Thyroid gland (tissue), 4 donors: ENCODE measurements at regions not wholly inside any gene's neighbourhood (a gene's known extent, or its start where the extent isn't known, plus 50 kb on each side); places are given as distances from the start of the nearest gene placed in this dataset.

Source experiments
- CTCF ChIP-seq, 6 experiments: fragments of 200-600 bp in 3 of 6; fragments of 450-650 bp in 3 of 6; sonication (generic) in 3 of 6; IDR thresholded peaks; one replicate each; pipeline ENCODE4 v1.5.1; 2016 to 2019; ENCODE audit warnings: antibody characterized with exemption in 6 of 6, mild to moderate bottlenecking in 2 of 6, inconsistent platforms in 1 of 6, moderate library complexity in 1 of 6
- POLR2A ChIP-seq, 2 donors: fragments of 450-650 bp; IDR thresholded peaks; one replicate each; pipeline ENCODE4 v1.6.1; 2017; ENCODE audit warnings: antibody characterized with exemption in 2 of 2, mild to moderate bottlenecking in 2 of 2, moderate library complexity in 1 of 2

- TF ChIP-seq CTCF (IDR thresholded peaks at IDR 0.05) (no peak), POLR2A (IDR thresholded peaks at IDR 0.05) (no peak)
These were observed 245.8 kb downstream of the ETS1 start for GRCh38 chr11:128341280-128342248.
